SU-DHL-6 (cell line): ENCODE measurements at regions not wholly inside any gene's neighbourhood (a gene's known extent, or its start where the extent isn't known, plus 50 kb on each side); places are given as distances from the start of the nearest gene placed in this dataset.

Experiments
- H2AFZ ChIP-seq: fragments of 200-600 bp; sonication (generic); 2 replicates; pipeline ENCODE4 v1.6.1; 2014; ENCODE audit warnings: low read depth, mild to moderate bottlenecking, moderate library complexity, mixed read lengths, antibody characterized with exemption, low read length; ENCODE audit not compliant: severe bottlenecking
- H3F3A ChIP-seq: fragments of 200-600 bp; shearing (Covaris generic); 2 replicates; pipeline ENCODE4 v1.6.0; 2016; ENCODE audit warnings: antibody characterized with exemption, mild to moderate bottlenecking; ENCODE audit not compliant: insufficient read depth
- H3K27ac ChIP-seq: fragments of 200-600 bp; sonication (generic); 2 replicates; pipeline ENCODE4 v1.5.1; 2016; ENCODE audit warnings: low read depth, mild to moderate bottlenecking, low read length, moderate library complexity, mixed read lengths
- H3K27me3 ChIP-seq: fragments of 200-600 bp; sonication (generic), shearing (Covaris generic); 2 replicates; pipeline ENCODE4 v1.6.0; 2014; ENCODE audit warnings: mild to moderate bottlenecking, low read length
- H3K36me3 ChIP-seq: fragments of 200-600 bp; sonication (generic); 2 replicates; pipeline ENCODE4 v1.6.1; 2014; ENCODE audit warnings: mild to moderate bottlenecking, low read length, mixed read lengths
- H3K4me2 ChIP-seq: fragments of 300-600, 200-600 bp; shearing (Covaris generic), sonication (generic); 2 replicates; pipeline ENCODE4 v1.6.0; 2014; ENCODE audit warnings: low read length, low read depth, mild to moderate bottlenecking; ENCODE audit not compliant: poor library complexity, severe bottlenecking
- H3K4me3 ChIP-seq: fragments of 200-600 bp; sonication (generic); 2 replicates; pipeline ENCODE4 v1.5.1; 2014; ENCODE audit warnings: antibody characterized with exemption, low read length, mild to moderate bottlenecking, mixed read lengths; ENCODE audit not compliant: insufficient read depth, poor library complexity, severe bottlenecking
- H3K79me2 ChIP-seq: fragments of 200-600 bp; sonication (generic); 2 replicates; pipeline ENCODE4 v1.6.1; 2014; ENCODE audit warnings: mild to moderate bottlenecking, low read length, moderate library complexity; ENCODE audit not compliant: insufficient read depth
- H3K9ac ChIP-seq: fragments of 200-600 bp; sonication (generic); 2 replicates; pipeline ENCODE4 v1.7.0; 2014; ENCODE audit warnings: mild to moderate bottlenecking, low read length
- H3K9me2 ChIP-seq: fragments of 200-600 bp; sonication (generic); replicated peaks from 2 replicates; pipeline ENCODE4 v1.6.1; 2014; ENCODE audit warnings: low read length; ENCODE audit not compliant: insufficient read depth
- H3K9me3 ChIP-seq: fragments of 200-600 bp; sonication (generic); 2 replicates; pipeline ENCODE4 v1.6.1; 2014; ENCODE audit warnings: low read length, mixed read lengths; ENCODE audit not compliant: insufficient read depth
- H4K20me1 ChIP-seq: fragments of 200-600 bp; sonication (generic); 2 replicates; pipeline ENCODE4 v1.6.1; 2014; ENCODE audit warnings: low read depth, mild to moderate bottlenecking, antibody characterized with exemption, low read length, moderate library complexity, mixed read lengths
- EZH2phosphoT487 ChIP-seq: fragments of 200-600 bp; sonication (generic), shearing (Covaris generic); conservative IDR thresholded peaks from 2 replicates; pipeline ENCODE4 v1.6.1; 2018; ENCODE audit warnings: mild to moderate bottlenecking, antibody characterized with exemption, low read length, moderate library complexity, mixed read lengths
- TF ChIP-seq, protein P1 (sequence below): fragments of 200-600 bp; sonication (generic); IDR thresholded peaks from one replicate; pipeline ENCODE4 v1.5.1; 2017; ENCODE audit warnings: antibody characterized with exemption, mild to moderate bottlenecking, low read length, moderate library complexity; ENCODE audit not compliant: insufficient read depth, poor library complexity, severe bottlenecking

DNA sequence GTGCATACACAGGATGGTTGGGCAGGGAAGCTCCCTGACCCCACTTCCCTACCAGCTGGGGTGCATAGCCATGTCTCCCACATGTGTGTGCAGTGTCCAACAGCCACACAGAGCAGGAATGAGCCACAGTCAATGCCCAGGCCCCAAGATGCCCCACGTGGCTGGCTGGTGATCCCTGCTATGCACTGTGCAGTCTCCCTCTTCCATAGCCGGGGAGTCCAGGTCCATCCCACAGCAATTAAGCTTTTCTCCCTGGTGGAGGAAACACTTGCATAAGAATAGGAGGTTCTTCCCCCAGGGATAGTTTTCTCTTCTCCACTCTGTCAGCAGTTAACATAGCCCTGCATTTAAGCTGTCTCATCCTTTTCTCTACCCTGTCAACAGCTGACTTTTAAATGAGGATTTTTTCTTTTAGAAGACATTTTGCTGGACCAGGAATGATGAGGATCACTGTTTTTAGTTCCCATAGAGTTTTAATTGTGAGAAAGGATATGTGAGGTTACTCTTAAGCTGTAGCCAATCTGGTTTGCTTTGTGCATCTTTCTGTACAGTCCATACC lies 396.5 kb upstream of the VWC2 start:
- no peaks in the 10 kb centered on the region for H3K79me2 ChIP-seq
- no peak overlapping the region for H3K4me3 ChIP-seq
- no peak overlapping the region for H3K27ac ChIP-seq
- no peaks in the 10 kb centered on the region for H3K9me3 ChIP-seq
- no peaks in the 10 kb centered on the region for H3K9me2 ChIP-seq
- H3F3A ChIP-seq = no peaks in the 10 kb centered on the region
- TF ChIP-seq, protein P1, sequence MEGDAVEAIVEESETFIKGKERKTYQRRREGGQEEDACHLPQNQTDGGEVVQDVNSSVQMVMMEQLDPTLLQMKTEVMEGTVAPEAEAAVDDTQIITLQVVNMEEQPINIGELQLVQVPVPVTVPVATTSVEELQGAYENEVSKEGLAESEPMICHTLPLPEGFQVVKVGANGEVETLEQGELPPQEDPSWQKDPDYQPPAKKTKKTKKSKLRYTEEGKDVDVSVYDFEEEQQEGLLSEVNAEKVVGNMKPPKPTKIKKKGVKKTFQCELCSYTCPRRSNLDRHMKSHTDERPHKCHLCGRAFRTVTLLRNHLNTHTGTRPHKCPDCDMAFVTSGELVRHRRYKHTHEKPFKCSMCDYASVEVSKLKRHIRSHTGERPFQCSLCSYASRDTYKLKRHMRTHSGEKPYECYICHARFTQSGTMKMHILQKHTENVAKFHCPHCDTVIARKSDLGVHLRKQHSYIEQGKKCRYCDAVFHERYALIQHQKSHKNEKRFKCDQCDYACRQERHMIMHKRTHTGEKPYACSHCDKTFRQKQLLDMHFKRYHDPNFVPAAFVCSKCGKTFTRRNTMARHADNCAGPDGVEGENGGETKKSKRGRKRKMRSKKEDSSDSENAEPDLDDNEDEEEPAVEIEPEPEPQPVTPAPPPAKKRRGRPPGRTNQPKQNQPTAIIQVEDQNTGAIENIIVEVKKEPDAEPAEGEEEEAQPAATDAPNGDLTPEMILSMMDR = no peak
- TF ChIP-seq EZH2phosphoT487 = no peak
- no peak overlapping the region for H3K4me2 ChIP-seq
- no peaks in the 10 kb centered on the region for H3K36me3 ChIP-seq
- H4K20me1 ChIP-seq = peaks cover 6% of the 10 kb centered on the region; the same call in 1 of the 2 replicates
- H2AFZ ChIP-seq = no peak overlapping the region
- no peaks in the 10 kb centered on the region for H3K27me3 ChIP-seq
- no peak overlapping the region for H3K9ac ChIP-seq

- Histone ChIP-seq H3K27me3 (no peaks in the 10 kb centered on the region), H3K27ac (no peak overlapping the region), H3K9ac (no peak overlapping the region), H3K9me3 (no peaks in the 10 kb centered on the region), H3K9me2 (no peaks in the 10 kb centered on the region), H2AFZ (no peak overlapping the region), H3K4me3 (no peak overlapping the region), H3K79me2 (no peaks in the 10 kb centered on the region), H3F3A (no peaks in the 10 kb centered on the region), H3K36me3 (no peaks in the 10 kb centered on the region), H3K4me2 (no peak overlapping the region), H4K20me1 (no peaks in the 10 kb centered on the region)
- TF ChIP-seq, protein P1 = no peak
- TF ChIP-seq EZH2phosphoT487 = no peak
These were observed 386.6 kb upstream of the VWC2 start for GRCh38 chr7:49386792-49387191.

DNA sequence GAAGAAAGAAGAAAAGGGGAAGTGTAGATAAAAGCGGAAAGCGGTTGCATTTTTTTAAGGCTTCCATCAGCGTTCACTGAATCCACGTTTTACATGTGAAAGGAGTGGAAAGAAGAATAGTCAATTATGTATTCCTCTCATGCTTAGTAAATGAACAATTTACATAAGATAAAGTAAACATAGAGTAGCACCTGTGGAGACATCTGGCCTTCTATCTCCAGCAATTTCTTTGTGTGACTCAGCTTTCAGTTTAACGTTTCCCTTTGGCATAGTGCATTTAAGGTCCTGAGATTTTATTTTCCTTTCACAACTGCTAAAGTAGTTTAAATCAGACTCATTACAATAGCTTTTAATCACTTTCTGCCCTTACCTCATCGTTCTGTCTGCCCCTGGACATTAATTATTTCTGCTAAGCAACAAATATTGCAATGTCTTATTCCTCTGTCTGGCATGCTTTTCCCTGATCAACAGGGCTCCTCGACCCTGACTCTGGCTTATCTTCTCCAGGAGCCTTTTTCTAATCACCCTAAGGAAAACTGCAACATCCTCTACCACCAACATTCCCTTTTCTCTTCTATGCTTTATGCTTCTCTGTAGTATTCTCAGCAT lies 383.5 kb upstream of the VWC2 start:
- Histone ChIP-seq H4K20me1 (no peaks in the 10 kb centered on the region), H2AFZ (no peak overlapping the region), H3K27ac (no peak overlapping the region), H3K9ac (no peak overlapping the region), H3K4me2 (no peak overlapping the region), H3K4me3 (no peak overlapping the region), H3K9me2 (no peaks in the 10 kb centered on the region), H3K27me3 (no peaks in the 10 kb centered on the region), H3K79me2 (no peaks in the 10 kb centered on the region), H3F3A (no peaks in the 10 kb centered on the region), H3K9me3 (no peaks in the 10 kb centered on the region), H3K36me3 (no peaks in the 10 kb centered on the region)
- no peak for TF ChIP-seq EZH2phosphoT487
- TF ChIP-seq, protein P1 = no peak
